Esophagus (tissue), 2 donors: ENCODE measurements at regions not wholly inside any gene's neighbourhood (a gene's known extent, or its start where the extent isn't known, plus 50 kb on each side); places are given as distances from the start of the nearest gene placed in this dataset.

Experiments
- H3K27ac ChIP-seq, 2 donors: one replicate each; pipeline ENCODE4 v1.5.1; 2013; ENCODE audit warnings: low read depth in 2 of 2, mild to moderate bottlenecking in 2 of 2, inconsistent platforms in 1 of 2, low read length in 1 of 2, moderate library complexity in 1 of 2
- H3K27me3 ChIP-seq, 2 donors: one replicate each; pipeline ENCODE4 v1.6.1; 2013; ENCODE audit warnings: low read length in 2 of 2, control low read depth in 1 of 2, mild to moderate bottlenecking in 1 of 2; ENCODE audit not compliant: insufficient read depth in 2 of 2, control insufficient read depth in 1 of 2
- H3K36me3 ChIP-seq, 2 donors: one replicate each; pipeline ENCODE4 v1.6.1; 2013; ENCODE audit warnings: low read length in 1 of 2; ENCODE audit not compliant: control insufficient read depth in 2 of 2, insufficient read depth in 2 of 2
- H3K4me1 ChIP-seq, 2 donors: one replicate each; pipeline ENCODE4 v1.6.1; 2013; ENCODE audit warnings: low read length in 1 of 2; ENCODE audit not compliant: control insufficient read depth in 2 of 2, insufficient read depth in 2 of 2
- H3K4me3 ChIP-seq, 2 donors: one replicate each; pipeline ENCODE4 v1.5.1; 2013; ENCODE audit warnings: low read length in 2 of 2, mild to moderate bottlenecking in 2 of 2, low read depth in 1 of 2, moderate library complexity in 1 of 2
- H3K9me3 ChIP-seq, 2 donors: one replicate each; pipeline ENCODE4 v1.6.1; 2013; ENCODE audit warnings: mild to moderate bottlenecking in 2 of 2, low read depth in 1 of 2, low read length in 1 of 2, moderate library complexity in 1 of 2; ENCODE audit not compliant: control insufficient read depth in 2 of 2, insufficient read depth in 1 of 2
- WGBS, 2 donors: extraction: QIAGEN DNeasy Blood & Tissue Kit; methylation state at CpG; one replicate each; pipeline ENCODE4 v1.1.7; 2013; 5-methylcytosine and 5-hydroxymethylcytosine counted together
- donor health status: healthy with polysubstance abuse.
- donor health status: Bipolar disorder and iron deficiency.

DNA sequence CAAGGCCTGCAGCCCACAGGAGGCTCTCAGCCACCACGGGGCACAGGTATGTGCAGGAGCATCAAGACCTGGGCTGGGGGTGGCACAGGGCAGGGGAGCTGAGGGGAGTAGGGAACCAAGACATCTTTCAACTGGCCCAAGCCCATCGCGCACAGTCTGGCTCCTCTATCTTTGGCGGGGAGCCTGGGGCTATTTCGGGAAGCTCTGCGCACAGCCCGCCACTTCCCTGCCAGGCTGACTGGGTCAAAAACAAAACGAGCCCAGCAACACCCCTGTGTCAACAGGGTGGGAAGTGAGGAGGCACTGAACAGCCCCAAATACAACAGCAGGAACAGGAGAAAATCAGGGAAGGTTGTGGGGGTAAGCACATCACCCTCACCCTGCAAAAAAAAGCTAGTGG is 83.9 kb downstream of the ARL6IP4 start:
- Histone ChIP-seq H3K27me3 (no peaks in the 10 kb centered on the region), H3K9me3 (no peaks in the 10 kb centered on the region), H3K27ac (peak overlapping the region; percentile 34 to 36), H3K4me1 (peaks cover 27 to 40% of the 10 kb centered on the region in 2 donors), H3K4me3 (no peak overlapping the region), H3K36me3 (no peaks in the 10 kb centered on the region)
- 46 to 51% methylated on average over 8 of the region's 8 CpGs for WGBS, 2 donors

DNA sequence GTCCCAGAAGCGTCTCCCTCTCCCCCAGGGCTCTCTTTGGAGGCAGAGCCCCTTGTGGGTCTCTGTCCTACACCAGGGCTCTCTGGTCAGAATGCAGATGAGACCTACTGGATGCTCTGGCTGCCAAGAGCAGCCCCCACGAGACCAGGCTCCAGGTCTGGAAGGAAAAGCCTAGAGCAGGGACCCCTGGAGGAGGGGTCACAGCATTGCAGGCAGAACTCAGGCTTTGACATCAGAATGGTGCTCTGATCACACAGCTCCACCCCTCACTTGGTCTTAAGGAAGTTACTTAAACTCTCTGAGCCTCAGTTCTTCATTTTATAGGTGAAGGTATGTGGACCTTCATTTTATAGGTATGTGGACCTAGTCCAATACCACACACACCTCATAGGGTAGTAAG is 83.1 kb downstream of the ARL6IP4 start:
- peak overlapping the region; percentile 20 to 62 for H3K27ac ChIP-seq
- WGBS, 2 donors: 47 to 68% methylated on average over 2 of the region's 2 CpGs

DNA sequence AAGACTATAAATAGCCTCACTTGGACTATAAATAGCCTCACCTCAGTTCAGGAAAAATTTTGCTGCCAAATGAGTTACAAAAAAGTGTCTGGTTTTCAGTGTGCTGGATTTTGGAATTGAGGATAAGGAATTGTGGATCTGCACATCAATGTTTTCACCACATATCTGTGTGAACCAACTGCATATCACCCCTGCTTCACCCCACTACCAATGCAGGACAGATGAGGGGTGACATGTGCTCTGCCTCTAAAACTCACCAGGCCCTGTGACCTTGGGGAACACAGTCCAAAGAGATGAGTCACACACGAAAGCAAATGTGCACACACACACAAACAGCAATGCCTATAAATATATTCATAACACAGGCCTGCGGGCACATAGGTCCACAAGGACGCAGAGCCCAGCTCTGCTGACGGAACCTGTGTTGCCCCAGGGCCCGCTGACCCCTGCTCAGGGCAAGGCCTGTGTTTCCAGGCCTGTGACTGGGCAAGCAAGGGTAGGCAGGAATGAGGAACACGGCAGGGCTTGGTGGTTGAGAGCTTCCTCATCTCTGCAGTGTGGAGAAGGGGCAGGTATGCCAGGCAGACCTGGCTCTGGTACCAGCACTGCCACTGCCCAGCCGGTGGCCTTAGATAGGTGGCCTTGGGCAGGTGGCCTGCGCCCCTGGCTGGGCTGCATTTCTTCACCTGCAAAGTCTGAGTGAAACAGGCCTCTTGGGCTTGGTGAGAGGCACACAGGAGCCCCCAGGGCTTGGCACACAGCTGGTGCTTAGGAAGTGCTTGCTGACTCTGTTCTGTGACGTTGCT is 82.4 kb downstream of the ARL6IP4 start:
- Histone ChIP-seq H3K4me3 (no peak overlapping the region), H3K36me3 (no peaks in the 10 kb centered on the region), H3K4me1 (peaks cover 27 to 43% of the 10 kb centered on the region in 2 donors), H3K9me3 (no peaks in the 10 kb centered on the region), H3K27ac (peak overlapping the region; percentile 20 to 62), H3K27me3 (no peaks in the 10 kb centered on the region)
- WGBS, 2 donors: 29 to 30% methylated on average over 9 of the region's 9 CpGs

More for the DNA sequence above, 83.1 kb downstream of the ARL6IP4 start:
- Histone ChIP-seq H3K4me1 (peaks cover 27 to 43% of the 10 kb centered on the region in 2 donors), H3K27me3 (no peaks in the 10 kb centered on the region), H3K9me3 (no peaks in the 10 kb centered on the region), H3K4me3 (no peak overlapping the region), H3K36me3 (no peaks in the 10 kb centered on the region)

DNA sequence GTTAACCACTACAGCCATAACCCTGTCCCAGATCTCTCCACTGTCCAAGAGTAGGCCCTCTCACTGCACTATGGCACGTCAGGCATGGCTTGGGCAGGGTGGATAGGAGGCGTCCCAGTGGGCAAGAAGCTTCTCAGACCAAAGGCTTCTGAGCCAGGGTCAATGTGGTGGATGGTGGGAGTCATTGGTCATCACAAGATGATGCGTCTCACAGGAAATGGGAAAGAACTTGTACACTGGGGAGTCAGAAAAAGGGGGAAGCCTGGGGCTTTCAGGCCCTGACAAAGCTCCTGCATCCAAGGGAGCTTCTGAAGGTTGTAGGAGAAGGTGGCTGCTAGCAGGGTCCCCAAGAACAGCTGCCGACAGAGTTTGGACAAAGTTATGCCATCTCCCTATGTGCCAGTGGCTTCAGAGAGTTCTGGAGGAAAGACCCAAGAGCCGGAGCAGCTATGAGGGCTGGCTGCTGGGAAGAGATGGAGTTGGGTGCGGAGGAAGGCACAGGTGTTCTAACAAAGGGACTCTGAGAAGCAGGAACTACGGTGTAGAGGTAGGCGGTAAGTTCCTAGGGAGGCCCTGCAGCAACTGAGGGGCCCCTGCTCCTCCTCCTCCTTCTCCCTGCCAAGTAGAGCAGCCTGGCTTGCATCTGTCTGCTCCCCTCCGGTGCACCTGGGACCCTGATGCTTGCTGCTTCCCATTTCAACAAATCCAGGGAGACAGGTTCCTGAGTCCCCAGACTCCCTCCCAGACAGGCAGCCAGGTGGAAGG is 81.1 kb downstream of the ARL6IP4 start:
- H3K27ac ChIP-seq: no peak overlapping the region
- H3K36me3 ChIP-seq: no peaks in the 10 kb centered on the region
- WGBS, 2 donors: 91 to 93% methylated on average over 9 of the region's 9 CpGs
- H3K27me3 ChIP-seq: no peaks in the 10 kb centered on the region
- H3K9me3 ChIP-seq: no peaks in the 10 kb centered on the region
- H3K4me3 ChIP-seq: no peak overlapping the region
- H3K4me1 ChIP-seq: peaks cover 27 to 43% of the 10 kb centered on the region in 2 donors

DNA sequence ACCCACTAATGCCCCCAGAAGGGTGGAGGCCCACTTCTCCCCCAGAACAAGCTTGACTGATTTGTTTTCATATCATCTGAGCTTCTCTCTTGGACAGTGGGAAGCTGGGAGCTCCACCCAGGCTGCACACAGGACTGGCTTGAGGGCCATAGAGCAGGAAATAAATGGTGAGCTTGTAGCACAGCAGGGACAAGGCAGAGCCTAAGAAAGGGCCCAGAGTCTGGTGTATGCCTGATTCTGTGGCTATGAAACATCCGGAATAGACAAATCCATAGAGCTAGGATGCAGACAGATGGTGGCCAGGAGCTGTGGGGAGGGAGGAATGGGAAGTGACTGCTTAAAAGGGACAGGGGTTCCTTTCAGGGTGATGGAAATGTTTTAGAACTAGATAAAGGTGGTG is 79.0 kb downstream of the ARL6IP4 start:
- peak overlapping the region in 1 of 2 donors; percentile 53 for H3K27ac ChIP-seq
- WGBS, 2 donors: 75 to 77% methylated on average over 1 of the region's 1 CpG

DNA sequence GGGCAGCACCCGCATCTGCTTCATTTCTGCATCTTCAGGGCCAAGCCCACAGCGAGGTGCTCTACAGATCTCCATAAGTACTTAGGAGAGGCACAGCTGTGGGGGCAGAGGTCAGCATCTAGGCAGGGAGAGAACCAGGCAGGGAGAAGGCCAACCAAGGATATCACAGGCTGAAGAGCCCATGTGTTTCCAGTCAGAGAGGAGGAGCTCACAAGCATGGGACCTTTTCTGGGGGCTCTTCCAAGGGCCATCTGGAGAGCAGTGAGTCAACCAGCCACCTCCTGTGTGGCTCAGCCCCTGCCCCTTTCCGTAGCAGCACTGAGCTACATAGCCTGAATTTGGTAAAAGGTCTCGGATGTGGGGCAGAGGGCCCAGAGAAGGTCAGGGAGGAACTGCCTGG is 78.5 kb downstream of the ARL6IP4 start:
- Histone ChIP-seq H3K9me3 (no peaks in the 10 kb centered on the region), H3K27me3 (no peaks in the 10 kb centered on the region), H3K27ac (peak overlapping the region in 1 of 2 donors; percentile 53), H3K36me3 (no peaks in the 10 kb centered on the region), H3K4me1 (peaks cover 14 to 20% of the 10 kb centered on the region in 2 donors), H3K4me3 (no peak overlapping the region)
- 79 to 83% methylated on average over 4 of the region's 4 CpGs for WGBS, 2 donors

More for the DNA sequence above, 79.0 kb downstream of the ARL6IP4 start:
- Histone ChIP-seq H3K9me3 (no peaks in the 10 kb centered on the region), H3K4me3 (no peak overlapping the region), H3K27me3 (no peaks in the 10 kb centered on the region), H3K4me1 (peaks cover 14 to 25% of the 10 kb centered on the region in 2 donors), H3K36me3 (no peaks in the 10 kb centered on the region)

DNA sequence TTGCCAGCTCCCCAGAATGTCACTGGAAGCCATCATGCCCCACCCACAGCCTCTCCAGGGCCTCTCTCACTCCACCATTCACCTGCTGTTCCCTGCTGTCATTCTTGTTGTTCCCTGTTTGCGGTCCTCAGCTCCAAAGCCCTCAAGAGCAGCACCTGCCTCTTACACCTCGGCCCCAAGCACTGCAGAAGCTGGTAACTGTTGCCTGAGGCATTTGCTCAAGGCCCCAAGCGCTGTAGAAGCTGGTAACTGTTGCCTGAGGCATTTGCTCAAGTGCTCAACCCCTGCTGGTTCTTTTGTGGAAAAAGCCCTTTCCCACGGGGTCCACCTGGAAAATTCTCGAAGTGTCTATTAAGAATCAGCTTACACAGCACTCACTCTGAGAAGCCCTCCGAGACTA is 78.0 kb downstream of the ARL6IP4 start:
- 91 to 93% methylated on average over 6 of the region's 6 CpGs for WGBS, 2 donors
- H3K4me1 ChIP-seq: peaks cover 12 to 18% of the 10 kb centered on the region in 2 donors
- no peak overlapping the region for H3K4me3 ChIP-seq
- H3K36me3 ChIP-seq: no peaks in the 10 kb centered on the region
- no peak overlapping the region for H3K27ac ChIP-seq
- H3K9me3 ChIP-seq: no peaks in the 10 kb centered on the region
- no peaks in the 10 kb centered on the region for H3K27me3 ChIP-seq

DNA sequence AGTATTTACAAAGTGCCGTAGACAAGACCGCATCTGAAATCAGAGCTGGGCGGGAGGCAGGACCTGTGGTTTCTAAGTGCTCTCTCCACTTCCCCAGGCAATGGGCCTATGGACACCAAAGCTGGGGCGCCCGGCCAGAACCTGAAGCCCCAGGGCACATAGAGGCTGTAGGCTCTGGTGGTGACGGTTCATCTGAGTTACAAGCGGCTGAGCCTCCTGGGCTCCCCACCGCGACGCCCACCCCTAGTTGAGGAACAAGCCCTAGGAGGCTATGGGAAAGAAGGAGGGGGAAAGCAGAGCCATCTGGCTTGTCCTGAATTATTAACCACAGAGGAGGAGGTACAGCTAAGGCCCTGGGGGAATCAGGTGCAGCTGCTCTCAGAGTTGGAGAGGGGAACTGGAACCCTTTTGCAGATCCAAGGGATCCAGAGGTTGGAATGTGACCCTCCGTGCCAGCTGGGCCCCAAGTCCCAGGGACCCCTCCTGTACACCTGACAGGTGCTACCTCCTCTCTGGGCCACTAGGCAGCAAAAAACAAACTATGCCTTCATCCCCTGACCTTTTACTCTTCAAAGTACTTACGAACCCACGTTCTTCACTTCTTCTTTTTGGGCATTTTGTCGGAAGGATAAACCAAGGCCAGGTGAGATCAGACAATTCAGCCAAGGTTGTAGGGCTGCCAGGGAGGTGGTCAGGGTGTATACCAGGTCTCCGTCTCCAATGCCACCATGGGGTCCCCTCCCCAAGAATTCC is 77.2 kb downstream of the ARL6IP4 start:
- Histone ChIP-seq H3K4me3 (no peak overlapping the region), H3K4me1 (peaks cover 6 to 10% of the 10 kb centered on the region in 2 donors), H3K27me3 (no peaks in the 10 kb centered on the region), H3K36me3 (no peaks in the 10 kb centered on the region), H3K9me3 (no peaks in the 10 kb centered on the region), H3K27ac (no peak overlapping the region)
- WGBS, 2 donors: 89 to 91% methylated on average over 15 of the region's 15 CpGs

DNA sequence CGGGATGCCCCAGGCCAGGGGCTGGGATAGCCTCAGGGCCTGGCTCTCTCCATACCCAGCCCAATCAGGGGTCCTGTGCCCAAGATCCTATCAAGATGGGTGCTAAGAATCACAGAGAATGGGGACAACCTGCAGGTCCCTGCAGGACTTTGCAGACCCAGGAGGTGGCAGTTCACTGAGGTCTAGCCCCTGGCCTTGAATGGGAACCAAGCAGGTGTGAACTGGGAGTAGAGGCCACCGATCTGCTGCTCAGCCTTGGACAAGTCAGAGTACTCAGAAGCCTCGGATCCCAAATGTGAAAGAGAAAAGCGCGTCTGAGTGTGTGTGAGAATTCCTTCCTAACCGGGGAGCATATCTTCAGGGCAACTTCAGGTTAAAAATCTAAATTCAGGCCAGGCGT is 76.2 kb downstream of the ARL6IP4 start:
- WGBS, 2 donors: 91 to 96% methylated on average over 7 of the region's 7 CpGs
- no peaks in the 10 kb centered on the region for H3K9me3 ChIP-seq
- H3K27me3 ChIP-seq: no peaks in the 10 kb centered on the region
- H3K36me3 ChIP-seq: no peaks in the 10 kb centered on the region
- H3K4me3 ChIP-seq: no peak overlapping the region
- no peak overlapping the region for H3K27ac ChIP-seq
- H3K4me1 ChIP-seq: peaks cover 3 to 7% of the 10 kb centered on the region in 2 donors
